SU-DHL-6 (cell line): ENCODE measurements at regions not wholly inside any gene's neighbourhood (a gene's known extent, or its start where the extent isn't known, plus 50 kb on each side); places are given as distances from the start of the nearest gene placed in this dataset.

Experiments used
- EZH2phosphoT487 ChIP-seq: fragments of 200-600 bp; sonication (generic), shearing (Covaris generic); conservative IDR thresholded peaks from 2 replicates; pipeline ENCODE4 v1.6.1; 2018; ENCODE audit warnings: mild to moderate bottlenecking, antibody characterized with exemption, low read length, moderate library complexity, mixed read lengths
- TF ChIP-seq, protein P1 (sequence below): fragments of 200-600 bp; sonication (generic); IDR thresholded peaks from one replicate; pipeline ENCODE4 v1.5.1; 2017; ENCODE audit warnings: antibody characterized with exemption, mild to moderate bottlenecking, low read length, moderate library complexity; ENCODE audit not compliant: insufficient read depth, poor library complexity, severe bottlenecking

DNA sequence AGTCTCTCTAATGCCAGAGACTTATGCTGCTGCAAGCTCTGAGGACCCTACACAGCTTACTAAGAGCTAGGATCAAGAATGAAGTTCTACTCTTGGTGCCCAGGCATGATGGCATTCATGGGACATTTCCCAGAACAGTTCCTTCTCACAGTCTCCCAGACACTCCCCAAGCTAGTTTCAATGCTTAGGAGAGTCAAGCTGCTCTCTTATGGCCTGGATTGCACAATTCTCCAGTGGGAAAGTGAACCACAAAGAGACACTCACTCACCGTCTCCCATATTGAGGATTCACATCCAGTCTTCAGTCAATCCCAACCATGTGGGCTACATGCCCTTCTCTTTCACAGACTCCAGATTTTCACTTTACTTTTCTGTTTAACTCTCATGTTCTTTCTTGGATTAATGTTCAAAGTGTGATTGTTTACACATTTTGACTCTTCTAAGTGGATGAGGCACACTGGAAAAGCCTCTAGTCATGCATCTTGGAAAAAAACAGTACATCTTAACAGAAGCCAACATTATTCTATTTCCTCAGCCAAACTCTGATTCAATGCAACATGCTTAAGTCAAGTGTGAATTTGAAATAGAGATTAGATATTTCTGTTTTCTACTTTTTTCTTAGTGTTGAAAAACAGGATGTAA lies 447.8 kb upstream of the BTBD3 start:
- TF ChIP-seq, protein P1, sequence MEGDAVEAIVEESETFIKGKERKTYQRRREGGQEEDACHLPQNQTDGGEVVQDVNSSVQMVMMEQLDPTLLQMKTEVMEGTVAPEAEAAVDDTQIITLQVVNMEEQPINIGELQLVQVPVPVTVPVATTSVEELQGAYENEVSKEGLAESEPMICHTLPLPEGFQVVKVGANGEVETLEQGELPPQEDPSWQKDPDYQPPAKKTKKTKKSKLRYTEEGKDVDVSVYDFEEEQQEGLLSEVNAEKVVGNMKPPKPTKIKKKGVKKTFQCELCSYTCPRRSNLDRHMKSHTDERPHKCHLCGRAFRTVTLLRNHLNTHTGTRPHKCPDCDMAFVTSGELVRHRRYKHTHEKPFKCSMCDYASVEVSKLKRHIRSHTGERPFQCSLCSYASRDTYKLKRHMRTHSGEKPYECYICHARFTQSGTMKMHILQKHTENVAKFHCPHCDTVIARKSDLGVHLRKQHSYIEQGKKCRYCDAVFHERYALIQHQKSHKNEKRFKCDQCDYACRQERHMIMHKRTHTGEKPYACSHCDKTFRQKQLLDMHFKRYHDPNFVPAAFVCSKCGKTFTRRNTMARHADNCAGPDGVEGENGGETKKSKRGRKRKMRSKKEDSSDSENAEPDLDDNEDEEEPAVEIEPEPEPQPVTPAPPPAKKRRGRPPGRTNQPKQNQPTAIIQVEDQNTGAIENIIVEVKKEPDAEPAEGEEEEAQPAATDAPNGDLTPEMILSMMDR, result no peak
- TF ChIP-seq EZH2phosphoT487, result no peak
